K562 (cell line): ENCODE measurements at regions not wholly inside any gene's neighbourhood (a gene's known extent, or its start where the extent isn't known, plus 50 kb on each side); places are given as distances from the start of the nearest gene placed in this dataset.
"Not testable (repeated sequence)": the region's sequence is repeated elsewhere in the genome, so short reads cannot be mapped to it uniquely, and the experiment has no call there.

Experiments used
- ATAC-seq: fragments of 200-7000 bp; cut with Tn5 transposase; 3 replicates; pipeline ENCODE4 v1.9.1; 2020; ENCODE audit warnings: moderate library complexity
- BruUV-seq: library from RNA; stranded (reverse); fragments of 400-500 nt; replicated peaks from 2 replicates; lab custom pipeline; 2021; lab: Mats Ljungman, UMichigan
- CTCF ChIA-PET: fragments of 300-600 bp; formaldehyde crosslinking; extraction: SDS; loops from one replicate; lab custom pipeline; 2021; ENCODE audit warnings: low intra/inter-chr PET ratio; lab: Yijun Ruan, JAX
- POLR2A ChIA-PET: fragments of 300-600, 350-650 bp; sonication (Branson Sonifier 250); formaldehyde crosslinking; extraction: SDS; loops from one replicate; lab custom pipeline; 2021; ENCODE audit warnings: antibody characterized with exemption, inconsistent platforms; lab: Yijun Ruan, JAX
- DNase-seq, 4 experiments: peaks; one replicate each; pipeline versions ENCODE4 v3.0.0 to v3.0.0-alpha.2; 2011 to 2018; ENCODE audit warnings: low spot score in 3 of 4, mixed read lengths in 3 of 4; ENCODE audit errors: extremely low read depth in 1 of 4
- FAIRE-seq: peaks from 2 replicates; lab custom pipeline; 2011; peaks lifted over from hg19 to GRCh38; lab: Jason Lieb, UNC
- H2AFZ ChIP-seq: 2 replicates; pipeline ENCODE4 v1.6.0; 2011; ENCODE audit warnings: low read depth, low read length, control low read depth, inconsistent platforms
- H3K27ac ChIP-seq: fragments of 200-600 bp; 3 replicates; pipeline ENCODE4 v1.8.0; 2011; ENCODE audit warnings: low read depth, mild to moderate bottlenecking, control low read depth, inconsistent platforms, low read length, moderate library complexity, mixed read lengths; ENCODE audit errors: extremely low read depth
- H3K27me3 ChIP-seq, 2 experiments: fragments of 300-600 bp in 1 of 2; 2 replicates in 1 of 2; 3 replicates in 1 of 2; pipeline versions ENCODE4 v1.6.0 to v1.8.0; 2011; ENCODE audit warnings: inconsistent platforms in 2 of 2, low read length in 2 of 2, mild to moderate bottlenecking in 1 of 2, mixed read lengths in 1 of 2, moderate library complexity in 1 of 2; ENCODE audit not compliant: control insufficient read depth in 2 of 2, insufficient read depth in 2 of 2
- H3K36me3 ChIP-seq: fragments of 300-600 bp; 3 replicates; pipeline ENCODE4 v1.8.0; 2011; ENCODE audit warnings: mild to moderate bottlenecking, low read length, inconsistent platforms; ENCODE audit not compliant: control insufficient read depth, insufficient read depth
- H3K4me1 ChIP-seq, 2 experiments: fragments of 200-600 bp in 1 of 2; replicated peaks in 1 of 2; 2 replicates in 1 of 2; 3 replicates in 1 of 2; pipeline versions ENCODE4 v1.5.1 to v1.8.0; 2011; ENCODE audit warnings: inconsistent platforms in 2 of 2, low read length in 2 of 2, mild to moderate bottlenecking in 1 of 2, mixed read lengths in 1 of 2, moderate library complexity in 1 of 2; ENCODE audit not compliant: control insufficient read depth in 2 of 2, insufficient read depth in 2 of 2
- H3K4me2 ChIP-seq: 2 replicates; pipeline ENCODE4 v1.6.1; 2011; ENCODE audit warnings: low read length, control low read depth, inconsistent platforms, mixed read lengths; ENCODE audit not compliant: insufficient read depth
- H3K4me3 ChIP-seq: fragments of 200-600 bp; sonication (generic), shearing (Covaris generic); 2 replicates; pipeline ENCODE4 v1.5.1; 2016; ENCODE audit warnings: control low read depth, inconsistent platforms
- H3K79me2 ChIP-seq: fragments of 200-600 bp; 3 replicates; pipeline ENCODE4 v1.8.0; 2011; ENCODE audit warnings: low read length, inconsistent platforms; ENCODE audit not compliant: control insufficient read depth, insufficient read depth
- H3K9ac ChIP-seq, 2 experiments: 2 replicates each; pipeline versions ENCODE4 v1.6.0 to v1.6.1; 2011; ENCODE audit warnings: low read depth in 2 of 2, low read length in 2 of 2, control low read depth in 1 of 2, inconsistent platforms in 1 of 2, mild to moderate bottlenecking in 1 of 2, mixed read lengths in 1 of 2; ENCODE audit not compliant: insufficient read depth in 1 of 2
- H3K9me1 ChIP-seq: one replicate; pipeline ENCODE4 v1.6.0; 2011; ENCODE audit warnings: inconsistent platforms, mild to moderate bottlenecking, low read length, moderate library complexity; ENCODE audit not compliant: control insufficient read depth, insufficient read depth
- H3K9me3 ChIP-seq: replicated peaks from 2 replicates; pipeline ENCODE4 v1.5.1; 2011; ENCODE audit warnings: low read depth, low read length, inconsistent platforms; ENCODE audit not compliant: control insufficient read depth, insufficient read depth
- H4K20me1 ChIP-seq: replicated peaks from 2 replicates; pipeline ENCODE4 v1.6.1; 2011; ENCODE audit warnings: low read length, inconsistent platforms, mixed read lengths; ENCODE audit not compliant: control insufficient read depth, insufficient read depth
- NFRKB ChIP-seq: fragments of 450-650 bp; IDR thresholded peaks from 2 replicates; pipeline ENCODE4 v1.6.1; 2016; ENCODE audit warnings: low read depth
- USF2 ChIP-seq: sonication (generic); formaldehyde crosslinking; IDR thresholded peaks from 2 replicates; pipeline ENCODE4 v1.5.0; 2020; ENCODE audit warnings: missing genetic modification reagents
- WGBS: fragments of 100-300 bp; shearing (Covaris generic); methylation state at CpG from one replicate; pipeline ENCODE4 v1.1.6; 2016; ENCODE audit warnings: low coverage, mixed read lengths; ENCODE audit not compliant: insufficient coverage; ENCODE audit errors: missing lambda C conversion rate; 5-methylcytosine and 5-hydroxymethylcytosine counted together
- in situ Hi-C: fragments of 300-500 bp; cut with MboI; formaldehyde crosslinking; loops from 4 replicates; pipeline ENCODE4 v1.15.0; 2018; ENCODE audit warnings: inconsistent platforms, mixed read lengths
- intact Hi-C: fragments of 100-400 bp; cut with micrococcal nuclease; formaldehyde crosslinking; loops from 2 replicates; pipeline ENCODE4 v1.14.2; 2022

GRCh38 chr12:63495974-63496373, 172.3 kb downstream of the DPY19L2 start:
- Histone ChIP-seq H3K79me2 (no peaks in the 10 kb centered on the region), H3K27me3 (no peaks in the 10 kb centered on the region), H3K4me3 (no peak overlapping the region), H3K9me1 (no peaks in the 10 kb centered on the region), H3K9ac (no peak overlapping the region), H3K4me2 (no peak overlapping the region), H3K4me1 (no peaks in the 10 kb centered on the region), H3K9me3 (no peaks in the 10 kb centered on the region), H3K27ac (no peak overlapping the region), H4K20me1 (no peaks in the 10 kb centered on the region), H2AFZ (no peak overlapping the region), H3K36me3 (no peaks in the 10 kb centered on the region)
- no TSS peak for BruUV-seq
- no peak for DNase-seq
- TF ChIP-seq NFRKB, result no peak
- TF ChIP-seq USF2, result no peak
- no peak for FAIRE-seq
- 0% methylated on average over 1 of the region's 1 CpG for WGBS
- ChIA-PET POLR2A (interaction anchor here (0.6 kb wide), 1 partner anchor 92 kb away, joined by 4 read pairs; no protein-coding TSS in a partner anchor), CTCF (no interaction called here)
- in situ Hi-C loops (no loop called here), intact Hi-C loops (no loop called here)
- ATAC-seq, result no peak

- H3K4me1 ChIP-seq, ATAC-seq, DNase-seq, H3K79me2 ChIP-seq, H3K9ac ChIP-seq, H3K4me2 ChIP-seq, H3K27ac ChIP-seq, H3K9me1 ChIP-seq, POLR2A ChIA-PET, H3K36me3 ChIP-seq, H2AFZ ChIP-seq, H3K27me3 ChIP-seq, BruUV-seq, CTCF ChIA-PET, H3K9me3 ChIP-seq, H3K4me3 ChIP-seq, intact Hi-C loops, FAIRE-seq, H4K20me1 ChIP-seq, in situ Hi-C loops: not testable (repeated sequence)
- 0% methylated on average over 3 of the region's 4 CpGs for WGBS
These were observed 174.9 kb downstream of the DPY19L2 start for GRCh38 chr12:63493357-63493756.
